H1 (cell line): ENCODE measurements at regions not wholly inside any gene's neighbourhood (a gene's known extent, or its start where the extent isn't known, plus 50 kb on each side); places are given as distances from the start of the nearest gene placed in this dataset.

Experiments used
- ASH2L ChIP-seq: fragments of 200-600, 300-600 bp; sonication (generic); IDR thresholded peaks from one replicate; pipeline ENCODE4 v1.7.1; 2017; ENCODE audit warnings: low read length
- CHD1 ChIP-seq: IDR thresholded peaks from 2 replicates; pipeline ENCODE4 v1.6.1; 2012; ENCODE audit warnings: low read depth, low read length, improper control_type of control experiment
- EZH2 ChIP-seq: fragments of 200-600 bp; sonication (generic); IDR thresholded peaks from 2 replicates; pipeline ENCODE4 v1.7.1; 2012; ENCODE audit warnings: low read depth, mild to moderate bottlenecking, moderate library complexity, low read length, inconsistent platforms; ENCODE audit not compliant: severe bottlenecking
- GABPA ChIP-seq: IDR thresholded peaks from 2 replicates; pipeline ENCODE4 v1.6.1; 2011; ENCODE audit warnings: mild to moderate bottlenecking, low read length, moderate library complexity, borderline replicate concordance; ENCODE audit not compliant: insufficient read depth
- HDAC2 ChIP-seq, 2 experiments: fragments of 300-600 bp in 1 of 2; sonication (generic) in 1 of 2; IDR thresholded peaks; 2 replicates each; pipeline ENCODE4 v1.6.1; 2011 to 2012; ENCODE audit warnings: low read depth in 2 of 2, low read length in 2 of 2, mild to moderate bottlenecking in 2 of 2, moderate library complexity in 2 of 2, borderline replicate concordance in 1 of 2, inconsistent platforms in 1 of 2
- RFX5 ChIP-seq: IDR thresholded peaks from 2 replicates; pipeline ENCODE4 v1.6.1; 2011; ENCODE audit warnings: low read depth, low read length, improper control_type of control experiment, borderline replicate concordance
- SIX5 ChIP-seq: IDR thresholded peaks from 2 replicates; pipeline ENCODE4 v1.6.1; 2011; ENCODE audit warnings: mild to moderate bottlenecking, low read depth, low read length
- SP4 ChIP-seq: IDR thresholded peaks from 2 replicates; pipeline ENCODE4 v1.6.1; 2012; ENCODE audit warnings: low read length, inconsistent platforms
- ZNF274 ChIP-seq: IDR thresholded peaks from 2 replicates; pipeline ENCODE4 v1.7.0; 2012; ENCODE audit warnings: low read length, borderline replicate concordance; ENCODE audit errors: extremely low read depth
- TF ChIP-seq, protein P1 (sequence below), 3 experiments: IDR thresholded peaks; 1 replicate in 2 of 3; 2 replicates in 1 of 3; pipeline versions ENCODE4 v1.5.1 to v1.6.1; 2011; ENCODE audit warnings: low read length in 3 of 3, mild to moderate bottlenecking in 3 of 3, inconsistent platforms in 2 of 3, low read depth in 1 of 3, moderate library complexity in 1 of 3; ENCODE audit not compliant: insufficient read depth in 1 of 3; ENCODE audit errors: control extremely low read depth in 1 of 3

DNA sequence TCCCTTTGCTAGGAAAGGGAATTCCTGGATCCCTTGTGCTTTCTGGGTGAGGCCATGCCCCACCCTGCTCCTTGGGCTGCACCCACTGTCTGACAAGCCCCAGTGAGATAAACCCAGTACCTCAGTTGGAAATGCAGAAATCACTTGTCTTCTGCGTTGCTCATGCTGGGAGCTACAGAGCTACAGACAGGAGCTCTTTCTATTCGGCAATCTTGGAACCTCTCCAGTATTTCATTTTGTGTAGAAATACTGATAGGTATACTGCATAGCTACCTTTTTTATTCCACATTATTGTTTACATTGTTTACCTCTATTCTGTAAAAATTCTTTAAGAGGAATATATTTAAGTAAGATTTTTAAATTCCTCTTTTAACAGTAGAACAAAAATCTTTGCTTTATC, 302.5 kb upstream of the SLITRK5 start (continued):
- no peak for TF ChIP-seq EZH2
- no peak for TF ChIP-seq RFX5
- TF ChIP-seq, protein P1, sequence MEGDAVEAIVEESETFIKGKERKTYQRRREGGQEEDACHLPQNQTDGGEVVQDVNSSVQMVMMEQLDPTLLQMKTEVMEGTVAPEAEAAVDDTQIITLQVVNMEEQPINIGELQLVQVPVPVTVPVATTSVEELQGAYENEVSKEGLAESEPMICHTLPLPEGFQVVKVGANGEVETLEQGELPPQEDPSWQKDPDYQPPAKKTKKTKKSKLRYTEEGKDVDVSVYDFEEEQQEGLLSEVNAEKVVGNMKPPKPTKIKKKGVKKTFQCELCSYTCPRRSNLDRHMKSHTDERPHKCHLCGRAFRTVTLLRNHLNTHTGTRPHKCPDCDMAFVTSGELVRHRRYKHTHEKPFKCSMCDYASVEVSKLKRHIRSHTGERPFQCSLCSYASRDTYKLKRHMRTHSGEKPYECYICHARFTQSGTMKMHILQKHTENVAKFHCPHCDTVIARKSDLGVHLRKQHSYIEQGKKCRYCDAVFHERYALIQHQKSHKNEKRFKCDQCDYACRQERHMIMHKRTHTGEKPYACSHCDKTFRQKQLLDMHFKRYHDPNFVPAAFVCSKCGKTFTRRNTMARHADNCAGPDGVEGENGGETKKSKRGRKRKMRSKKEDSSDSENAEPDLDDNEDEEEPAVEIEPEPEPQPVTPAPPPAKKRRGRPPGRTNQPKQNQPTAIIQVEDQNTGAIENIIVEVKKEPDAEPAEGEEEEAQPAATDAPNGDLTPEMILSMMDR (IDR thresholded peaks at IDR 0.05; ENCODE audit: control extremely low read depth in 1 of 3, insufficient read depth in 1 of 3, low read depth in 1 of 3, low read length in 3 of 3), result no peak
- no peak for TF ChIP-seq ZNF274
- no peak for TF ChIP-seq GABPA
- TF ChIP-seq SIX5, result no peak
- no peak for TF ChIP-seq HDAC2 (IDR thresholded peaks at IDR 0.05; ENCODE audit: borderline replicate concordance in 1 of 2, low read depth in 2 of 2, low read length in 2 of 2)
- no peak for TF ChIP-seq CHD1
- no peak for TF ChIP-seq ASH2L
- TF ChIP-seq SP4, result no peak
- TF ChIP-seq, all 59 proteins: peak for 0
